Suprapubic skin (tissue), 4 donors: ENCODE measurements at regions not wholly inside any gene's neighbourhood (a gene's known extent, or its start where the extent isn't known, plus 50 kb on each side); places are given as distances from the start of the nearest gene placed in this dataset.

Source experiments
- DNase-seq, 2 donors: peaks; one replicate each; pipeline ENCODE4 v3.0.0-alpha.2; 2019; ENCODE audit warnings: low spot score in 2 of 2
- H3K27ac ChIP-seq: fragments of 200-600 bp; sonication (generic); one replicate; pipeline ENCODE4 v1.5.1; 2019
- H3K27me3 ChIP-seq: fragments of 200-600 bp; sonication (generic); one replicate; pipeline ENCODE4 v1.5.1; 2019
- H3K36me3 ChIP-seq: fragments of 200-600 bp; sonication (generic); one replicate; pipeline ENCODE4 v1.5.1; 2019
- H3K4me1 ChIP-seq: fragments of 200-600 bp; sonication (generic); one replicate; pipeline ENCODE4 v1.5.1; 2019
- H3K4me3 ChIP-seq: fragments of 200-600 bp; sonication (generic); one replicate; pipeline ENCODE4 v1.5.1; 2019; ENCODE audit warnings: mild to moderate bottlenecking
- H3K9me3 ChIP-seq: fragments of 200-600 bp; sonication (generic); one replicate; pipeline ENCODE4 v1.5.1; 2019
- CTCF ChIP-seq, 2 donors: fragments of 200-600 bp in 1 of 2; fragments of 450-650 bp in 1 of 2; sonication (generic) in 1 of 2; IDR thresholded peaks; one replicate each; pipeline ENCODE4 v1.5.1; 2016 to 2019; ENCODE audit warnings: antibody characterized with exemption in 2 of 2, mild to moderate bottlenecking in 1 of 2, moderate library complexity in 1 of 2
- EP300 ChIP-seq: sonication (generic); formaldehyde crosslinking; IDR thresholded peaks from one replicate; pipeline ENCODE4 v1.6.1; 2017; ENCODE audit warnings: antibody characterized with exemption
- POLR2A ChIP-seq, 2 donors: fragments of 450-650 bp; IDR thresholded peaks; one replicate each; pipeline ENCODE4 v1.6.1; 2017; ENCODE audit warnings: antibody characterized with exemption in 2 of 2, mild to moderate bottlenecking in 2 of 2, moderate library complexity in 2 of 2
- POLR2AphosphoS5 ChIP-seq, 3 donors: sonication (generic); formaldehyde crosslinking; IDR thresholded peaks; one replicate each; pipeline ENCODE4 v1.6.1; 2017; ENCODE audit warnings: antibody characterized with exemption in 3 of 3
- WGBS: methylation state at CpG from one replicate; pipeline ENCODE4 v1.1.5; 2018; 5-methylcytosine and 5-hydroxymethylcytosine counted together

DNA sequence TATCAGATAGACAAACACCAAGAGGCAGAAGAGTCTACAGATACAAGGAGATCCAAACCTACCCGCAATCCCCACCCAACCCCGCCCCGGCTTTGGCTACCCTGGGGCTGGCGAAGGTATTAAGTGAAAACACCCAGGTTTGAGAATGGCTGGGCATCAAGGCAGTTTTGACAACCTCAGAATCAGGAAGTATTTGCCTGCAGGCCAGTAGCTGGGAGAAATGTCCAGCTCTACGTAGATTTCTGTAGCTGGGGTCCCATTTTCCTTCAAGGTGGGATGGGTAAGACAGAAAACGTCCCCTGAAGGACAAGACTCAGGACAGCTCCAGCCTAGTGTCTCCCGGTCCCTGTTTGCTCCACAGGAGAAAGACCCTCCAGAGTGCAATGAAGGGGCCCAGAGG lies 101.8 kb upstream of the ERG start:
- no peaks in the 10 kb centered on the region for H3K4me1 ChIP-seq
- no peak overlapping the region for H3K4me3 ChIP-seq
- no peak overlapping the region for H3K27ac ChIP-seq
- no peaks in the 10 kb centered on the region for H3K36me3 ChIP-seq
- WGBS, result 88% methylated on average over 7 of the region's 7 CpGs
- DNase-seq, result no peak
- H3K27me3 ChIP-seq, result peaks cover 32% of the 10 kb centered on the region
- H3K9me3 ChIP-seq, result no peaks in the 10 kb centered on the region
- TF ChIP-seq POLR2AphosphoS5 (IDR thresholded peaks at IDR 0.05), result no peak
- no peak for TF ChIP-seq POLR2A (IDR thresholded peaks at IDR 0.05)
- no peak for TF ChIP-seq EP300
- TF ChIP-seq CTCF (IDR thresholded peaks at IDR 0.05), result no peak

GRCh38 chr21:38605236-38605635 lies 107.0 kb upstream of the ERG start:
- 82% methylated on average over 3 of the region's 3 CpGs for WGBS
- peaks cover 15% of the 10 kb centered on the region for H3K27me3 ChIP-seq
- TF ChIP-seq EP300, result no peak
- no peak for TF ChIP-seq CTCF (IDR thresholded peaks at IDR 0.05)
- TF ChIP-seq POLR2A (IDR thresholded peaks at IDR 0.05), result no peak
- TF ChIP-seq POLR2AphosphoS5 (IDR thresholded peaks at IDR 0.05), result no peak

GRCh38 chr21:38609580-38609979 lies 111.3 kb upstream of the ERG start:
- Histone ChIP-seq H3K27me3 (peaks cover 25% of the 10 kb centered on the region), H3K36me3 (no peaks in the 10 kb centered on the region), H3K9me3 (no peaks in the 10 kb centered on the region), H3K4me1 (no peaks in the 10 kb centered on the region), H3K27ac (no peak overlapping the region), H3K4me3 (no peak overlapping the region)
- TF ChIP-seq EP300, result no peak
- no peak for TF ChIP-seq CTCF (IDR thresholded peaks at IDR 0.05)
- no peak for TF ChIP-seq POLR2A (IDR thresholded peaks at IDR 0.05)
- no peak for TF ChIP-seq POLR2AphosphoS5 (IDR thresholded peaks at IDR 0.05)
- WGBS, result 72% methylated on average over 4 of the region's 4 CpGs
- DNase-seq, result no peak

More at GRCh38 chr21:38605236-38605635, 107.0 kb upstream of the ERG start:
- Histone ChIP-seq H3K9me3 (no peaks in the 10 kb centered on the region), H3K27ac (no peak overlapping the region), H3K4me1 (no peaks in the 10 kb centered on the region), H3K4me3 (no peak overlapping the region), H3K36me3 (no peaks in the 10 kb centered on the region)
- DNase-seq, result no peak

DNA sequence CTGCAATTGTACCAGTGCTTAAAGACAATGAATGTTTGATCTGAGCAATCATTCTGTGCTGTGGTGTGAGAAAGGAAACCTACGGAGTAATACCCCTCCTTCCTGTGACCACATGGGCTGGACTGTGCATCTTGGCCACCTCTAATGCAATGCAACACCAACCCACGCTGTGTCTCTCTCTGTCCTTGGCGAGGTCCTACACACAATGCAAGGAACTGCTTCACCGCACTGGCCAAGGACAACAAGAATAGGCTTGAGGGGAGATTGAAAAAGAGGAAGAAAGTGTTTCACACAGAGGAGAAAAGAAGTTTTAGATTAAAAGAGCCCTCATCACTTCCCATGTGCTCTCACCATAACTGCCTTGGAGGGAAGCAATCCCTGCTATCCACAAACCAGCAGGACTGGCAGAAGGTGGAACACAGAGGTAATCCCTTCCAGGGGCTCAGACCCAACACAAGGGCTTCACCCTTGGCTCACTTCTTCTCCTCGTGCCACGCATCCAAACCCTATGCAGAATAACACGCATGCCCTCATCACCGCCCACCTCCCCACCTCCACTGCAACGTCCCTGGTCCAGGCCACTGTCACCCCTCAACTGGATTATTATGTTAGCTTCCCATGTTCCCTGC lies 112.5 kb upstream of the ERG start:
- peaks cover 21% of the 10 kb centered on the region for H3K27me3 ChIP-seq
- WGBS, result 87% methylated on average over 9 of the region's 9 CpGs
- H3K4me1 ChIP-seq, result no peaks in the 10 kb centered on the region
- no peaks in the 10 kb centered on the region for H3K36me3 ChIP-seq
- no peak overlapping the region for H3K4me3 ChIP-seq
- DNase-seq, result no peak
- H3K27ac ChIP-seq, result no peak overlapping the region
- TF ChIP-seq POLR2AphosphoS5 (IDR thresholded peaks at IDR 0.05), result no peak
- TF ChIP-seq POLR2A (IDR thresholded peaks at IDR 0.05), result no peak
- TF ChIP-seq CTCF (IDR thresholded peaks at IDR 0.05), result no peak
- no peak for TF ChIP-seq EP300
- no peaks in the 10 kb centered on the region for H3K9me3 ChIP-seq

- WGBS, result 82% methylated on average over 8 of the region's 8 CpGs
- DNase-seq, result no peak
- H3K4me3 ChIP-seq, result no peak overlapping the region
- TF ChIP-seq EP300, result no peak
- no peak overlapping the region for H3K27ac ChIP-seq
- H3K27me3 ChIP-seq, result peaks cover 21% of the 10 kb centered on the region
- H3K36me3 ChIP-seq, result no peaks in the 10 kb centered on the region
- no peaks in the 10 kb centered on the region for H3K4me1 ChIP-seq
- no peaks in the 10 kb centered on the region for H3K9me3 ChIP-seq
Observed at GRCh38 chr21:38611277-38611676, 113.0 kb upstream of the ERG start.

- no peaks in the 10 kb centered on the region for H3K9me3 ChIP-seq
- H3K4me1 ChIP-seq, result no peaks in the 10 kb centered on the region
- no peak for DNase-seq
- no peak overlapping the region for H3K4me3 ChIP-seq
- 95% methylated on average over 5 of the region's 6 CpGs for WGBS
- H3K36me3 ChIP-seq, result no peaks in the 10 kb centered on the region
- H3K27me3 ChIP-seq, result peaks cover 17% of the 10 kb centered on the region
- H3K27ac ChIP-seq, result no peak overlapping the region
- TF ChIP-seq CTCF (IDR thresholded peaks at IDR 0.05), result no peak
- TF ChIP-seq POLR2A (IDR thresholded peaks at IDR 0.05), result no peak
- TF ChIP-seq POLR2AphosphoS5 (IDR thresholded peaks at IDR 0.05), result no peak
- TF ChIP-seq EP300, result no peak
Observed at GRCh38 chr21:38613686-38614085, 115.4 kb upstream of the ERG start.
